ENCODE measurements at regions not wholly inside any gene's neighbourhood (a gene's known extent, or its start where the extent isn't known, plus 50 kb on each side); places are given as distances from the start of the nearest gene placed in this dataset.
A peak's percentile ranks its signal among the peaks of the same experiment; 100 is the strongest.

GRCh38 chr13:79662882-79663281, 181.9 kb downstream of the NDFIP2 start:
- Mint-ChIP-seq H3K4me1 (no peaks in the 10 kb centered on the region), H3K27me3 (peaks cover 0 to 3% of the 10 kb centered on the region in 2 donors), H3K4me3 (no peak overlapping the region), H3K36me3 (no peaks in the 10 kb centered on the region), H3K27ac (no peak overlapping the region), H3K9me3 (peaks cover 0 to 4% (median 0%) of the 10 kb centered on the region in 8 donors)
- intact Hi-C loops (cut with micrococcal nuclease), result no loop called here
- no peak overlapping the region for H3K27ac ChIP-seq (ENCODE audit: low read depth, low read length)
- no peak for DNase-seq
- CTCF ChIA-PET (ENCODE audit: partially characterized antibody), result no interaction called here
- H3K4me3 ChIP-seq (ENCODE audit: low read length in 2 of 2), result no peak overlapping the region
- no peaks in the 10 kb centered on the region for H3K4me1 ChIP-seq (ENCODE audit: insufficient read depth, low read length)
- H3K36me3 ChIP-seq (ENCODE audit: insufficient read depth, low read length), result no peaks in the 10 kb centered on the region
- no peaks in the 10 kb centered on the region for H3K9me3 ChIP-seq (ENCODE audit: control insufficient read depth in 1 of 2, low read length in 2 of 2)
- no peaks in the 10 kb centered on the region for H3K27me3 ChIP-seq (ENCODE audit: insufficient read depth, low read length)
- POLR2A ChIA-PET (ENCODE audit: partially characterized antibody), result no interaction called here

- Mint-ChIP-seq H3K4me1 (no peaks in the 10 kb centered on the region), H3K9me3 (peaks cover 0 to 3% (median 0%) of the 10 kb centered on the region in 8 donors), H3K4me3 (peak overlapping the region in 1 of 8 donors; percentile 3), H3K27ac (no peak overlapping the region), H3K36me3 (no peaks in the 10 kb centered on the region), H3K27me3 (peaks cover 0 to 5% of the 10 kb centered on the region in 2 donors)
- ChIA-PET POLR2A (ENCODE audit: partially characterized antibody) (no interaction called here), CTCF (ENCODE audit: partially characterized antibody) (no interaction called here)
- H3K4me3 ChIP-seq (ENCODE audit: low read length in 2 of 2), result no peak overlapping the region
- no peak for DNase-seq
- no peaks in the 10 kb centered on the region for H3K9me3 ChIP-seq (ENCODE audit: control insufficient read depth in 1 of 2, low read length in 2 of 2)
- H3K27ac ChIP-seq (ENCODE audit: low read depth, low read length), result no peak overlapping the region
- no peaks in the 10 kb centered on the region for H3K4me1 ChIP-seq (ENCODE audit: insufficient read depth, low read length)
- H3K27me3 ChIP-seq (ENCODE audit: insufficient read depth, low read length), result no peaks in the 10 kb centered on the region
- H3K36me3 ChIP-seq (ENCODE audit: insufficient read depth, low read length), result no peaks in the 10 kb centered on the region
- intact Hi-C loops (cut with micrococcal nuclease), result no loop called here
Observed at GRCh38 chr13:79660361-79660760, 179.4 kb downstream of the NDFIP2 start.

GRCh38 chr13:79659121-79659521, 178.2 kb downstream of the NDFIP2 start:
- POLR2A ChIA-PET (ENCODE audit: partially characterized antibody), result no interaction called here
- no peaks in the 10 kb centered on the region for H3K4me1 ChIP-seq (ENCODE audit: insufficient read depth, low read length)
- CTCF ChIA-PET (ENCODE audit: partially characterized antibody), result no interaction called here
- Mint-ChIP-seq H3K36me3 (no peaks in the 10 kb centered on the region), H3K9me3 (peaks cover 0 to 3% (median 0%) of the 10 kb centered on the region in 8 donors), H3K27ac (no peak overlapping the region), H3K27me3 (peaks cover 0 to 5% of the 10 kb centered on the region in 2 donors), H3K4me1 (no peaks in the 10 kb centered on the region), H3K4me3 (no peak overlapping the region)
- H3K36me3 ChIP-seq (ENCODE audit: insufficient read depth, low read length), result no peaks in the 10 kb centered on the region
- no peak for DNase-seq
- no peaks in the 10 kb centered on the region for H3K9me3 ChIP-seq (ENCODE audit: control insufficient read depth in 1 of 2, low read length in 2 of 2)
- no peak overlapping the region for H3K27ac ChIP-seq (ENCODE audit: low read depth, low read length)
- intact Hi-C loops (cut with micrococcal nuclease), result no loop called here
- no peak overlapping the region for H3K4me3 ChIP-seq (ENCODE audit: low read length in 2 of 2)
- H3K27me3 ChIP-seq (ENCODE audit: insufficient read depth, low read length), result no peaks in the 10 kb centered on the region

GRCh38 chr13:79658333-79658975, 177.5 kb downstream of the NDFIP2 start:
- no peak overlapping the region for H3K27ac Mint-ChIP-seq
- no peaks in the 10 kb centered on the region for H3K9me3 ChIP-seq (ENCODE audit: control insufficient read depth in 1 of 2, low read length in 2 of 2)
- no peaks in the 10 kb centered on the region for H3K4me1 Mint-ChIP-seq
- peaks cover 0 to 5% of the 10 kb centered on the region in 2 donors for H3K27me3 Mint-ChIP-seq
- H3K4me3 Mint-ChIP-seq, result no peak overlapping the region
- no peaks in the 10 kb centered on the region for H3K36me3 Mint-ChIP-seq
- H3K27me3 ChIP-seq (ENCODE audit: insufficient read depth, low read length), result no peaks in the 10 kb centered on the region
- ChIA-PET POLR2A (ENCODE audit: partially characterized antibody) (no interaction called here), CTCF (ENCODE audit: partially characterized antibody) (no interaction called here)
- peaks cover 0 to 3% (median 0%) of the 10 kb centered on the region in 8 donors for H3K9me3 Mint-ChIP-seq
- DNase-seq, result no peak
- no peaks in the 10 kb centered on the region for H3K36me3 ChIP-seq (ENCODE audit: insufficient read depth, low read length)
- no peak overlapping the region for H3K27ac ChIP-seq (ENCODE audit: low read depth, low read length)
- H3K4me1 ChIP-seq (ENCODE audit: insufficient read depth, low read length), result no peaks in the 10 kb centered on the region
- H3K4me3 ChIP-seq (ENCODE audit: low read length in 2 of 2), result no peak overlapping the region
- intact Hi-C loops (cut with micrococcal nuclease), result no loop called here

GRCh38 chr13:79655509-79655908, 174.6 kb downstream of the NDFIP2 start:
- Mint-ChIP-seq H3K4me1 (no peaks in the 10 kb centered on the region), H3K36me3 (no peaks in the 10 kb centered on the region), H3K27me3 (peaks cover 0 to 6% of the 10 kb centered on the region in 2 donors), H3K9me3 (peaks cover 0 to 3% (median 0%) of the 10 kb centered on the region in 8 donors), H3K27ac (no peak overlapping the region), H3K4me3 (no peak overlapping the region)
- Histone ChIP-seq H3K9me3 (ENCODE audit: control insufficient read depth in 1 of 2, low read length in 2 of 2) (no peaks in the 10 kb centered on the region), H3K4me1 (ENCODE audit: insufficient read depth, low read length) (no peaks in the 10 kb centered on the region), H3K36me3 (ENCODE audit: insufficient read depth, low read length) (no peaks in the 10 kb centered on the region), H3K4me3 (ENCODE audit: low read length in 2 of 2) (no peak overlapping the region), H3K27me3 (ENCODE audit: insufficient read depth, low read length) (no peaks in the 10 kb centered on the region), H3K27ac (ENCODE audit: low read depth, low read length) (no peak overlapping the region)
- no peak for DNase-seq
- ChIA-PET POLR2A (ENCODE audit: partially characterized antibody) (no interaction called here), CTCF (ENCODE audit: partially characterized antibody) (no interaction called here)
- intact Hi-C loops (cut with micrococcal nuclease), result no loop called here

GRCh38 chr13:79654520-79654919, 173.6 kb downstream of the NDFIP2 start:
- Histone ChIP-seq H3K27me3 (ENCODE audit: insufficient read depth, low read length) (no peaks in the 10 kb centered on the region), H3K4me1 (ENCODE audit: insufficient read depth, low read length) (no peaks in the 10 kb centered on the region), H3K4me3 (ENCODE audit: low read length in 2 of 2) (no peak overlapping the region), H3K9me3 (ENCODE audit: control insufficient read depth in 1 of 2, low read length in 2 of 2) (no peaks in the 10 kb centered on the region), H3K36me3 (ENCODE audit: insufficient read depth, low read length) (no peaks in the 10 kb centered on the region), H3K27ac (ENCODE audit: low read depth, low read length) (no peak overlapping the region)
- H3K36me3 Mint-ChIP-seq, result no peaks in the 10 kb centered on the region
- no peak overlapping the region for H3K27ac Mint-ChIP-seq
- intact Hi-C loops (cut with micrococcal nuclease), result no loop called here
- H3K4me1 Mint-ChIP-seq, result no peaks in the 10 kb centered on the region
- H3K9me3 Mint-ChIP-seq, result peaks cover 0 to under 1% (median 0%) of the 10 kb centered on the region in 8 donors
- no peak for DNase-seq
- no peak overlapping the region for H3K4me3 Mint-ChIP-seq
- ChIA-PET CTCF (ENCODE audit: partially characterized antibody) (no interaction called here), POLR2A (ENCODE audit: partially characterized antibody) (no interaction called here)
- peaks cover 0 to 6% of the 10 kb centered on the region in 2 donors for H3K27me3 Mint-ChIP-seq

- intact Hi-C loops (cut with micrococcal nuclease), result no loop called here
- no peak overlapping the region for H3K4me3 Mint-ChIP-seq
- no peaks in the 10 kb centered on the region for H3K9me3 Mint-ChIP-seq
- ChIA-PET CTCF (ENCODE audit: partially characterized antibody) (no interaction called here), POLR2A (ENCODE audit: partially characterized antibody) (no interaction called here)
- H3K27me3 Mint-ChIP-seq, result peaks cover 0 to 6% of the 10 kb centered on the region in 2 donors
- no peak overlapping the region for H3K27ac ChIP-seq (ENCODE audit: low read depth, low read length)
- H3K9me3 ChIP-seq (ENCODE audit: control insufficient read depth in 1 of 2, low read length in 2 of 2), result no peaks in the 10 kb centered on the region
- H3K27ac Mint-ChIP-seq, result no peak overlapping the region
- H3K4me3 ChIP-seq (ENCODE audit: low read length in 2 of 2), result no peak overlapping the region
- H3K4me1 ChIP-seq (ENCODE audit: insufficient read depth, low read length), result no peaks in the 10 kb centered on the region
- DNase-seq, result no peak
- no peaks in the 10 kb centered on the region for H3K27me3 ChIP-seq (ENCODE audit: insufficient read depth, low read length)
- no peaks in the 10 kb centered on the region for H3K4me1 Mint-ChIP-seq
- no peaks in the 10 kb centered on the region for H3K36me3 ChIP-seq (ENCODE audit: insufficient read depth, low read length)
- no peaks in the 10 kb centered on the region for H3K36me3 Mint-ChIP-seq
Observed at GRCh38 chr13:79650688-79651087, 169.7 kb downstream of the NDFIP2 start.

GRCh38 chr13:79648191-79648590, 167.2 kb downstream of the NDFIP2 start:
- Mint-ChIP-seq H3K9me3 (peaks cover 0 to 2% (median 0%) of the 10 kb centered on the region in 8 donors), H3K4me3 (no peak overlapping the region), H3K27ac (no peak overlapping the region), H3K4me1 (no peaks in the 10 kb centered on the region), H3K36me3 (no peaks in the 10 kb centered on the region), H3K27me3 (peaks cover 2 to 9% of the 10 kb centered on the region in 2 donors)
- CTCF ChIA-PET (ENCODE audit: partially characterized antibody), result no interaction called here
- Histone ChIP-seq H3K36me3 (ENCODE audit: insufficient read depth, low read length) (no peaks in the 10 kb centered on the region), H3K4me1 (ENCODE audit: insufficient read depth, low read length) (no peaks in the 10 kb centered on the region), H3K27me3 (ENCODE audit: insufficient read depth, low read length) (no peaks in the 10 kb centered on the region), H3K27ac (ENCODE audit: low read depth, low read length) (no peak overlapping the region), H3K9me3 (ENCODE audit: control insufficient read depth in 1 of 2, low read length in 2 of 2) (no peaks in the 10 kb centered on the region), H3K4me3 (ENCODE audit: low read length in 2 of 2) (no peak overlapping the region)
- POLR2A ChIA-PET (ENCODE audit: partially characterized antibody), result no interaction called here
- DNase-seq, result no peak
- intact Hi-C loops (cut with micrococcal nuclease), result no loop called here

Data from CD4-positive, alpha-beta memory T cell (primary cell).